GM19324 (cell line): ENCODE measurements at regions not wholly inside any gene's neighbourhood (a gene's known extent, or its start where the extent isn't known, plus 50 kb on each side); places are given as distances from the start of the nearest gene placed in this dataset.

ENCODE experiments used
- ATAC-seq: cut with Tn5 transposase; IDR thresholded peaks from one replicate; pipeline ENCODE4 v1.9.1; 2021; ENCODE audit warnings: mild to moderate bottlenecking, moderate library complexity; ENCODE audit not compliant: unreplicated experiment, low FRiP score

DNA sequence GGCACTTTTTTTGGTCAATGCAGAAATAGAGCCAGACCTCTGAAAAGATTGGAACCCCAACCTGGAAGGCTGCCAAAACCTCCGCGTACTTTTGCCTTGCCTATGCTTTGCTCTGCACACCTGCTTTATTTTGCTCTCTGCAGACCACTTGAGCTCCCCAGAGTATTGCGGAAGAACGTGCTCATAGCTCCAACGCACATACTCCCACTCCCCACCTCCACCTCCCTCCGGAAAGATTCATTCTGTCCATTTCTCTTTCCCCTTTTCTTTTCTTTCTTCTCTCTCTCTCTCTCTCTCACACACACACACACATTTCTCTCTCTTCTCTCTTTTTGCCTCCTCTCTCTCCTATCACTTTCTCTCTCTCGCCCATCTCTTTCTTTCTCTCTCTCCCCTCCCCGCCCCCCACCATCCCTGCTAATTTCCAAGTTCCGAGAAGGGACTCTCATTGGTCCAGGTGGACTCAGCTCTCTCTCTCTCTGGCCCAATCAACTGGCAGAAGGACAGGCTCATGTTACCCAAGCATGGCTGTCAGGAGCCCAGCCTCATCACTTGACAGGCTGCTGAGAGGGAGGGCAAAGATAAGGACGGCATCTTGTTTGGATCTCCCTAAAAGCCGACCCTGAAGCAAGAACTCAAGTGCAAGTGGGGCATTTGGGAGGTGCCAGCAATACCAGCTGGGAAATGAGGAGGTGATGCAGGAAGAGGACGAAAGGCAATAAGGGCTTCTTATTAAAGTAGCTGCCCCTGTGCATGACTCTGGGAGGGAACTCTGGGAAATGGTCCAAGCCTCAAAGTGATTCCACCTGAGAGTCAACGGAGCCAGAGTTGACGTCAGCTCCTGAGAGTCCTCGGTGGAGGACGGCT is 246.1 kb downstream of the LY86 start:
- ATAC-seq = no peak

DNA sequence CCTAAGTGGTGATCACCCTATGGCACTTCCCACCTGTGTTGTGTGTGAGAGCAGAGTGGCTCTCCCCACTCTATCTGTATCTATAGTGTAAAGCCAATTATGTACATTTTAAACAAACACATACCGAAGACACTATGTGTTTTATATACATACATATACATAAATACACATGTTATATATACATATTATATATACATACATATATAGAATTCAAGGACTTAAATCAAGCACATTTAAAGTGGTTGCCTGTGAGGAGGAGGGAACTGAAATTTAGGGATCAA is 246.6 kb downstream of the LY86 start:
- ATAC-seq = no peak

DNA sequence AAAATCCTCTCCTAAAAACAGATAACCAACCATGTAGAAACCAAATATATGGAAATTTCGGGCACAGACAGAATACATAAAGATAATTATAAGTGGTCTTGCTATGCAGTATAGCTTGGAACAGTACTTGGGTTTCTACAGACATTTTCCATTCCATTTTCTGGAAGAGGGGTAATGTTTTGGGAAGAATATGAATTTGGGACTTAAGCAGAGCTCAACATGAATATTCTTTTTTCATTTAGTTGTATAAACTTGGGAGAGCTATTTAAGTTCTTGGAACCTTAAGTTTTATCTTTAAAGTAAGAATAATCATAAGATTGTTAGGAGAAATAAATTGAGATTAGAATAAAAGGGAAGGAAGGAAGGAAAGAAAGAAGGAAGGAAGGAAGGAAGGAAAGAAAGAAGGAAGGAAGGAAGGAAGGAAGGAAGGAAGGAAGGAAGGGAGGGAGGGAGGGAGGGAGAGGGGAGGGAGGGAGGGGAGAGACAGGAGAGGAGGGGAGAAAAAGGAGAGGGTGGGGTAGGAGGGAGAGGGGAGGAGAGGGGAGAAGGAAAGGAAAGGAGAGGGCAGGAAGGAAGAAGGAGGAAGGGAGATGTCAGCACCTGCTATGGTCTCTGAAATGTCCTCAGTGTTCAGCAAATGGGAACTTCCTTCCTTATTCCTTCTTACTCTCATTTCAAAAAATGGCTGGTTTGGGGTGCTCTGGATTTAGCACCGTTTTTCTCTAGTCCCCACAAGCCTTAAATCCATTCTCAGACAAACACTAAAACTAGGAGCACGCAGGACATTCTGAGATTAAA is 248.3 kb downstream of the LY86 start:
- no peak for ATAC-seq

DNA sequence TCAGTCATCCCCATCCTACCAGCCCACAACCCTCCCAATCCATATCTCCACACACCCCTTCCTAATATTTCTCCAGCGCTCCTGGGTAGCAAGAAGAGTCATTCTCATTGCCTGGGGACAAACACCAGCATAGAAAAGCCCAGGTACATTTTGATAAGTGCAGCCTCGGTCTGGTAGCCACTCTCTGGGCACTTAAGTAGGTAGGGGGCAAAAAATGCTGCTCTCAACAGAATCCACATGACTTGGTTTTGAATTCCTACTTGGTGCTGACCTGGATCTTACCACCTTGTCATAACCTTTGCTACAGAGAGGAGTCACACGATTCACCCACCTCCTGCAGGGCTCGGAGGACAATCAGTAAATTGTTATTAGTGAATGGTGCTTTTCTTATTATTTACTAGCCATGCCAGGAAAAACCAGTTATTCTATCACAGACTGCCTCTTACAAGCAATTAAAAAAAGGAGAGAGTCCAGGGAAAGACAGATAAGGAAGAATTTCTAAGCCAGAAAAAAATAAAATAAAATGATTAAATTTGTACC is 249.1 kb downstream of the LY86 start:
- ATAC-seq = no peak

DNA sequence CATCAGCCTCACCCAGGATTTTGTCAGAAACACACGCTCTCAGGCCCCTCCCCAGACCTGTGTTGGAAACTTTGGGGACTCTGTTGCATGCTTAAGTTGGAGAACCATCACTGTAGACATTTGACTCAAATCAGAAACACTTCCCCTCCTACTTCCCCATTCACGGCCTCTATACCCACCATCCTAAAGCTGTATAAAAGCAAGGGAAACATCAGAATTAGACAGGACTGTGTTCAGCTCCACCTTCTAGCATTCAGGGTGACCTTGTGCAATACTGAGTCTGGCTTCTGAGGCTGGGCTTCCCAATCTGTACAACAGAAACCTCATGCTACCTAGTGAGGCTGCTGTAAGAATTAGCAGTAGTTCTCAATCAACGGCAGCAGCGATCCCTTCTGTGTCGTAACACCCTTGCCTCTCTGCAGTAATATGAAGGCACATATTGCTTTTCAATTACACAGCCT is 252.3 kb downstream of the LY86 start:
- ATAC-seq = no peak

DNA sequence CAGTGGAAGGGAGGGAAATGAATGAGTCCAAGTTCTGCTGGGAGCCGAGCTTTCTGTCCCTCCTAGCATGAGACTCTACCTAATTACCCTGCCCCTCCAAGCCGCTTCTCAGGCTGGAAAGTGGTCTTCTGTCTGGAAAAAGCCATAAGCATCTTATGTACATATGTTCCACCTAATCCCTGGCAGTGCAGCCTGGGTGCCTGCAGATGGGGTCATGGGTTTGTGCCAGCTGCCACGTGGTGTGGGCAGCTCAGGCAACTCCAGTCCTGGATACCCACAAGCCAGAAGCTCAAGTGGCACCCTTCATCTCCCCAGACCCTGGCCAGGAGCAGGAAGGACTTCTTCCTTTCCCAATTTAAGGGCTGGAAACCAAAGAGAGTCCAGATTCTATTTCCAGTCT is 253.1 kb downstream of the LY86 start:
- ATAC-seq = no peak

DNA sequence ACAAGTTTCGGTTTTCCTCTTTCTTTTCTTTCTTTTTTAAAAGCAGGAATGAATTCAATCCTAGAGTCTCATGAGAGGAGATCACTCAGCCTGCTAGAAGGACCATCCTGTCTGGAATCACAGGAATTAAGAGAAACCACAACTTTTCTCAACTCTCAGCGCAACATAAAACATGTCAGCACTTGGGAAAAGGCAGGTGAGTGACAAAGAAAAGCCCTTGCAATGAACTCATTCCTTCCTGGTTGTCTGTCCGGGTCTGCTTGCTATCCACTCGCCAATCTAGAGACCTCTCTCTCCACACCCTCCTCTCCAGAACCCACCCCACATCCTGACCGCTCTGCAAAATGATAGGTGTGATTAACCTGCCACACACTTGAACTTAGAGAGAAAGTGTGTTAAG is 253.8 kb downstream of the LY86 start:
- ATAC-seq = no peak

DNA sequence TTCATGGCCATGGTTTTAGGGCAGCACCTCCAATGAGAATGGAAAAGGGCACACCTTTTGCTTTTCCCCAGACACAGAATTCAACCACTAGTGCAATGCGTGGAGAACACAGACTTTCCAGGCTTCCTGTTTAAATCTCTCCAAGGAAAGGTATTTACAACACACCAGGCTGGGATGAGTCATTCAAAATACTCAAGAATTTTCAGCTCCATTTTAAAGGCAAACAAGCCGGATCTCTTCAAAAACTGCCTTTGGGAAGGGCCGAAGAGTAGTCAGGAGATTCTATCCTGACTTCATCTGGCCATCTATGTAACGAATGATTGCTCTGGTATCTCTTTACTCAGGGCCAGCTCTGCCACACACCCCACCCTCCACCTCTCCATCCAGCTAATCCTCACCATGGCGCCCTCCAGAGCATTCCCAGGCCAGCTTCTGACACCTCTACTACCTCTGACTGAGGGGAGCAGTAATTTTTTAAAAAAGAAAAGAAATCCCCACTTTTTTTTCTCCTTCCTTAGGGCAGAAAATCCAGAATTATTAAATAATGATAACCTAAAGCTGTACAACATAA is 254.6 kb downstream of the LY86 start:
- no peak for ATAC-seq

DNA sequence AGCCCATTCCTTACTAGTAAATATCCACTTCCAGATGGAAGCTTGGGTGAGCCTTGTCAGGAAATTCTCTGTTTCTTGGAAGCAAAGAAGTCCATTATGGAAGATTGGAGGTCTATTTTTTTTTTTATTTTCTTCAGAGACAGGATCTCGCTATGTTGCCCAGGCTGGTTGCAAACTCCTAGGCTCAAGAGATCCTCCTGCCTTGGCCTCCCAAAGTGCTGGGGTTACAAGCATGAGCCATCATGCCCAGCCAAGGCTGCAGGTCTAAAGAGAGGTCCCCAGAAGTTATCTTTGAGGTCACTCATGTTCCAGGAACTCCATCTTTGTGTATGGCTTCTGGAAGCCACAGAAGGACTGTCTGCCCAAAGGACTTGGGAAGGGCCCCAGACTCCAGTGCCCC is 255.3 kb downstream of the LY86 start:
- no peak for ATAC-seq

DNA sequence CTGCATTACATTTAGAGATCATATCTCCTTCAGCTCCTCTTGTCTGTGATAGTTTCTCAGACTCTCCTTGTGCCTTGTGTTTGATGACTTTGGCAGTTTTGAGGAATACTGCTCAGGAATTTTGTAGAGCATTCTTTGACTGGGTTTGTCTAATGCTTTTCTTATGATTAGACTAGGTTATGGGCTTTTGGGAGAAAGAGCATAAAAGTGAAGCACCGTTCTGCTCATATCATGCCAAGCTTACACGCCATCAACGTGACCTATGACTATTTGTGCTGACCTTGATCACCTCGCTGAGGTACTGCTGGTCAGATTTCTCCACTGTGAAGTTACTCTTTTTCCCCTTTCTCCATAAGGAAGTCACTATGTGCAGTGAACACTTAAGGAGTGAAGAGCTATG is 256.0 kb downstream of the LY86 start:
- ATAC-seq = no peak

DNA sequence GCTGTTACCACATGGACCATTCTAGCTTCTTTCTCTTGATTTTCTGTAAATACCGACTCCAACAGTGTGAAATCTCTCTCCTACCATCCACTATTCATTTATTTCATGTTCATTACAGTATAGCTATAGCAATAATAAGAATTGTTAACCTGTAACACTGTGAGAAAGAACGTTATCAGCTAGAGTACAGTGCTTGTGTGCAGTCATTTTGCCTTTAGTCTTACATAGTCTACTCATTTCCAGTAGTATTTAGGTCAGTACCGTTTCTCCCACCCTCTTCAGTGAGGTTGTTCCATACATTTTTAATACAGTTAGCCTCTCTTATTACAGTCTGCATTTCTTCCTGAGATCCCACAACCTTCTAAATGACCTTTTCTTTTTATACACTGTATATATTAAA is 257.1 kb downstream of the LY86 start:
- ATAC-seq = no peak

DNA sequence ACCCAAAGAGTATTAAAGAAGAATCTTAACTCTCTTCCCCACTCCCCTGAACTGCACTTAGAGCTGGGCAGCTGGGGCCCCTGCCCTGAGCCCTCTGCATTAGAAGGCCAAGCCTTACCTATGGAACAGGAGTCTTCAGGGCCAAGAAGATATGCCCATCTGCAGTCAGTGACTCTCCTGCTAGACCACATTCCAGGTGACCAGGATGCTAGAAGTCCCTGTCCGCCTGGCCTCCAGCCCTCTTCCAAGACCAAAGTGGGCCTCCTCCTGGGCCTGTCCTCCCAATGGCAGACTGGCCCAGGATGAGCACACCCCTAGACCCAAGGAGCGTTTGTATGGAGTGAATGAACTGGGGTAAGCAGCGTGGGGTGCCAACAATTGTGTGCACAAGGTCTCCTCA is 259.1 kb downstream of the LY86 start:
- no peak for ATAC-seq

DNA sequence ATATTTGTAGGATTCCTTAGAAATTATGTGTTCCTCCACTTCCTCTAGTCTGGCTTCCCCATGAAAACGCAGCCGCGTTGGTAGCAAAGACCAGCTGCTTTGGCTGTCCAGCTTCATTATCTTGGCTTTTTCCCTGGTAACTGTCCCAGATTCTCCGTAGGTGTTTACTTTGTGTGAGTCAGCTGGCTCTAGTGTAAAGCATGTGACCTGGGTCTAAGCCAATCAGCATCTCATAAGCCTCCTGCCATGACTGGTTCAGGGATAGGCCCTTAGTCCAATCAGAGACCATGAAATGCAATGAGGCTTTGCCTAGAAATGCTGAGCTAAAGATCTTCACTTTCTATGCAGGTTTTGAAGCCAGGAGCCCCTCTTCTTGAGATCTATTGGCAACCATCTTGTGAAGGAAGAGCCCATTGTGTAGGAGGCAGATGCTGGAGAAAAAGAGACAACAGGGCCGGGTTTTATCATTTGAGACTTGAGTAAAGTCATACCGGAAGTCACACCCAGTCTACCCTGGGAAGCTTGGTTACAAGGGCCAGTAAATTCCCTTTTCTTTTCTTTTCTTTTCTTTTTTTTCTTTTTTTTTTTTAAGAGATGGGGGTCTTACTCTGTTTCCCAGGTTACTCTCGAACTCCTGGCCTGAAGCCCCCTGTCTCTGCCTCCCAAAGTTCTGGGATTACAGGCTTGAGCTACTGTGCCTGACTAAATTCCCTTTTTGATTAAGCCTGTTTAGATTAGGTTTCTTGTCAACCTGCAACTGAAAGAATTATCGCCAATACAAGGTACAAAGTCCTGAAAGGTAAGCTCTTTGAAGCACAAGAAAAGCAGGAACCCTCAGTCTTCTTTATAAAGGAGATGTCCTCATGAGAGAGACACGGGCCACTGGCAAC is 256.5 kb upstream of the RREB1 start:
- ATAC-seq = no peak

DNA sequence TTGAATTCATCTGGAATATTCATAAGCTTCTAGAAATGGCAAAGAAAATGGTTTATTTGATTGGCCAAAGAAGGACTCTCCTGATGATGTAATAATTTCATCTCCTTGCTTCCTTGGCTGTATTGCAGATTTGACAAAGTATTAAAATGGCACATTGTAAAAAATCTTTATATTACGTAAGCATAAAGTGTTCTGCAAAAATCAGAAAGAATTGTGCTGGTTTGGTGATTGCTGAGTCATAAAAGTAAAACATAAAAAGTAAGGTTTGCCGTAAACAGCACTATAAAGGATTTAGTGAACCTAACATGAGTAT is 255.9 kb upstream of the RREB1 start:
- no peak for ATAC-seq

DNA sequence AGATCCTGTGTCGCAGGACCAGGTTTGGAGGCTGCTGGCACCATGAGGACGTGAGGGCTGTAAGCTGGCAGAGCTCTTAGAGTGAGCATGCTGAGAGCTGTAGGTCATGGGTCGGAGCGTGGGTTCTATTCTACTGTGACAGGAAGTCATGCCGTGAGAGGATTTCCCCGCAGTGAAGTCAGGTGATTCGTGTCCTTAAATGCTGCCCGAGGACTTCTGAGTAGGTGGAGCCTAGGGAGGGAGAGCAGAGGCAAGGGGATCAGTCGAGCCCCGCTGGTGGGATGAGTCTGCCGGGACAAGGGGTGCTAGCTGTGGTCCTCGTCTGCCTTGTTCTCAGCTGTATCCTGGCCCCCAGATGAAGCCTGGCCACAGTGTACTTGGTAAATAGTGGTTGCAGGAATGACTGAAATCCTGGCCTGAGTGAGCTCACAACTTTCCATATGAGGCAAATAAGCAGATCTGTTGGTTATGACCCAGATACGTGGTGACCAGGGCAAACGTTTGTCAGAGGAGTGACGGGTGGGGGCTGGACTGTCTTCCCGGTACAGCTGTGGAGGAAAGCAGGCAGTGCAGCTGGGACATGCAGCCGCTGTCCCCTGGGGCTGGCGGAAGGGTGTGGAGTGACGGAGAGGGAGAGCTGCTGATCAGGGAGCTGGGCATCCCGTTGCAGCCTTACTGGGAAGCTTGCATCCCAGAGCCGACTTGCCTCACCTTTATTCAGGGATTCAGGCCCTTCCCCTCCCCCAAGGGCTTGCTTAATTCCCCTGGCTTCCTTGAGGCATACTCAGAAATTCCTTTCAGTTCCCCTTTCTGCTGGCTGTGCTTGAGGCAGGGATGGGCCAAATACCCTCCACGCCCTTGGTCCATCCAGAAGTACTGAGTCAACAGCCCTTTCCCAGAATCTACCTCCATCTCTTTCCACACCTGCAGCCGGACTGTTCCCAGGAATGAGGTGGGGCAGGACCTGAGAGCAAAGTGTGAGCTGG is 250.9 kb upstream of the RREB1 start:
- ATAC-seq = no peak

DNA sequence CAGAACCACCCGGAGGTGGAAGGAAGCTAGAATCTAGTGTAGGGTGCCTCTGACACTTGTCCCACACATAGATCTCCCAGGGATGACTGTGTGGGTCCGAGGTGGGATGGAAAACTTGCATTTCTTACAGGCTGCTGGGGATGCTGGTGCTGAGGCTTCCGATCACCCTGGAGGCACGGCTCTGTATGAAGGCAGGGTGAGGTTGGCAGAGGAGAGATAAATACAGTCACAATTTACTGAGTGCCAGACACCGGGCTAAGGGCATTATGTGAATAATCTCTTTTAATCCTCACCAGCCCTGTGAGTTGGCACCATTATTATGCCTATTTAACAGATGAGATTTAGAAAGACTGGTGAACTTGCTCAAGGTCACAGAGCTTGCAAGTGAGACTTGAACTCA is 250.2 kb upstream of the RREB1 start:
- ATAC-seq = no peak

DNA sequence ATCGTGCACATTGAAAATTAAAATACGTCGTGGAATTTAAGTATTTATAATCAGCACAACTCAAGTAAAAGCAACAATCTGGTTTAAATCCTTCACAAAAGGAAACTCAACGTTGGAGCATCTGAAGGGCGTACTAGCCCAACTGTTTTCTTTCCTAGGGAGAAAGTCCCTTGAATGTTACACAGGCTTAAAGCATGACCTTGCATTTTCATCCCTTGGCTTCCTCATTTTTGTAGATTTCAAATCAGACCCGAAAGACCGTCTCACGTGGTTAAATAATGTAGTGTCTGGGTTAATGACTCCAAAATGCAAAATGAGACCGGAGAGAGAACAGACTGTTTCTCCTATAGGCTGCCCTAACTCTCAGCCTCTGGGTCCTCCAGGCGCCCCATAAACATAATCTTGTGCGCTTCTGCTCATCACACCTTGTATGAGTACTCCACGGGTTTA is 249.2 kb upstream of the RREB1 start:
- no peak for ATAC-seq

DNA sequence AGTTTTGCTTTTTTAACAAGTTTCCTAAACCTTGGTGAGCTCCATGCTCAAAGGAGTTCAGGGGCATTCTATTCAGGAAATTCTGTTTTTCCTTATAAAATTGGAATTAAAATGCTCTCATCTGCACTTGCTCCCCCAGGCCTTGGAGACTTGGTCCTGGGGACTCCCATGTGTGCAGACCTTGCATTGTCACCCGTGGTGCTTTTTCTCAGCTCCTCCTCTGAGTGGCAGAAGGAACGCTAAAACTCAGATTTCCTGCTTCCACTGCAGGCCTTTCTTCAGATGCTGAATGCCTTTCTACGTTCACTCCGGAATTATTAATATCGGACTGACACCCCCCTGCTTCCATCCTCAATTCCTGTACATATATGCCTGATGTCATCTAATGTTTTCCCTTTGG is 248.7 kb upstream of the RREB1 start:
- no peak for ATAC-seq

DNA sequence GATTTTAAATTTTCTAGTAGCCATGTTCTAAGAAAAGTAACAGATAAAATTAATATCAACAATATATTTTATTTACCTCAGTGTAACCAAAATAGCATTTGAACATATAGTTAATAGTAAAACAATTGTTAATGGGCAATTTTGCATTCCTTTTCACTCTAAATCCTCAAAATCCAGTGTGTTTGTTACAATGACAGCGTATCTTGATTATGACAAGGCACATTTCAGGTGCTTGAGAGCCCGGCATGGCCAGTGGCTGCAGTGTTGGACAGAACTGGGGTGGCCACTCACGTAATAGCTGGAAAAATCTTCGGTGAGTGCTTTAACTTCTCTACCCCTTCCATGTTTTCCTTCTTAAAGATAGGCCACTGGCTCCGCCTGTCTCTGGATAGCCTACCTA is 248.0 kb upstream of the RREB1 start:
- no peak for ATAC-seq
